ENCODE measurements at regions not wholly inside any gene's neighbourhood (a gene's known extent, or its start where the extent isn't known, plus 50 kb on each side); places are given as distances from the start of the nearest gene placed in this dataset.

DNA sequence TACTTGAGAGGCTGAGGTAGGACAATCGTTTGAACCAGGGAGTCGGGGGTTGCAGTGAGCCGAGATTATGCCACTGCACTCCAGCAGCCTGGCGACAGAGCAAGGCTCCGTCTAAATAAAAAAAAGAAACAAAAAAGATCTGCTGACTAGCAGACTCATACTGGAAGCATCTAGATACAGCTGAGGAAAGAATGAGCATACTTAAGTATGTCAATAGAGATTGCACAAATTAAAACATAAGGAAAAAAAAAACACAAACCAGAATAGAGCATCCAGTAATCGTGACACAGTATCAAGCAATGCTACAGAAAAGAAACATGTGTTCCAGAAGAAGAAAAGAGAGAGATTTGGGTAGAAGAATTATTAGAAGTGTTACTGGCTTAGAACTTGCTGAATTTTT is 105.5 kb upstream of the SPOCK3 start:
- Mint-ChIP-seq H3K9me3 (ENCODE audit: unreplicated experiment) (peaks cover 2% of the 10 kb centered on the region), H3K27ac (ENCODE audit: unreplicated experiment) (no peak overlapping the region), H3K4me1 (ENCODE audit: low read depth, unreplicated experiment) (peaks cover 1% of the 10 kb centered on the region), H3K27me3 (ENCODE audit: low read depth, unreplicated experiment) (no peaks in the 10 kb centered on the region), H3K36me3 (ENCODE audit: low read depth, unreplicated experiment) (no peaks in the 10 kb centered on the region), H3K4me3 (ENCODE audit: unreplicated experiment) (no peak overlapping the region)
- H3K9ac ChIP-seq (ENCODE audit: low read length): no peak overlapping the region
- no peaks in the 10 kb centered on the region for H3K79me2 ChIP-seq (ENCODE audit: insufficient read depth, low read length)
- no peaks in the 10 kb centered on the region for H3K36me3 ChIP-seq (ENCODE audit: insufficient read depth, low read length)
- no peak for DNase-seq (ENCODE audit: low read depth)
- H3K27me3 ChIP-seq (ENCODE audit: insufficient read depth, low read length): no peaks in the 10 kb centered on the region
- no peaks in the 10 kb centered on the region for H3K4me1 ChIP-seq (ENCODE audit: insufficient read depth, low read length)
- no peak overlapping the region for H3K4me2 ChIP-seq (ENCODE audit: low read length)
- TF ChIP-seq EZH2 (IDR thresholded peaks at IDR 0.05; ENCODE audit: insufficient read depth, low read length) (no peak), CTCF (IDR thresholded peaks at IDR 0.05; ENCODE audit: insufficient read depth, low read depth, low read length) (no peak)
- H3K9me3 ChIP-seq (ENCODE audit: insufficient read depth, low read depth, low read length): no peaks in the 10 kb centered on the region
- no peak for FAIRE-seq
- no peak overlapping the region for H2AFZ ChIP-seq (ENCODE audit: low read depth, low read length)
- H3K4me3 ChIP-seq (ENCODE audit: insufficient read depth, low read depth, low read length): no peak overlapping the region
- no peaks in the 10 kb centered on the region for H4K20me1 ChIP-seq (ENCODE audit: insufficient read depth, low read length)
- H3K27ac ChIP-seq (ENCODE audit: low read depth, low read length): no peak overlapping the region

GRCh38 chr4:167359711-167360110 is 125.4 kb upstream of the SPOCK3 start:
- Histone ChIP-seq H3K4me3 (ENCODE audit: insufficient read depth, low read depth, low read length) (no peak overlapping the region), H3K9me3 (ENCODE audit: insufficient read depth, low read depth, low read length) (no peaks in the 10 kb centered on the region), H3K27ac (ENCODE audit: low read depth, low read length) (no peak overlapping the region), H2AFZ (ENCODE audit: low read depth, low read length) (no peak overlapping the region), H3K4me1 (ENCODE audit: insufficient read depth, low read length) (no peaks in the 10 kb centered on the region), H3K9ac (ENCODE audit: low read length) (no peak overlapping the region), H3K36me3 (ENCODE audit: insufficient read depth, low read length) (no peaks in the 10 kb centered on the region), H4K20me1 (ENCODE audit: insufficient read depth, low read length) (no peaks in the 10 kb centered on the region), H3K27me3 (ENCODE audit: insufficient read depth, low read length) (no peaks in the 10 kb centered on the region), H3K4me2 (ENCODE audit: low read length) (no peak overlapping the region), H3K79me2 (ENCODE audit: insufficient read depth, low read length) (no peaks in the 10 kb centered on the region)
- Mint-ChIP-seq H3K9me3 (ENCODE audit: unreplicated experiment) (no peaks in the 10 kb centered on the region), H3K36me3 (ENCODE audit: low read depth, unreplicated experiment) (no peaks in the 10 kb centered on the region), H3K27ac (ENCODE audit: unreplicated experiment) (no peak overlapping the region), H3K27me3 (ENCODE audit: low read depth, unreplicated experiment) (no peaks in the 10 kb centered on the region), H3K4me3 (ENCODE audit: unreplicated experiment) (no peak overlapping the region), H3K4me1 (ENCODE audit: low read depth, unreplicated experiment) (no peaks in the 10 kb centered on the region)
- FAIRE-seq (no peak), DNase-seq (ENCODE audit: low read depth) (no peak)
- TF ChIP-seq CTCF (IDR thresholded peaks at IDR 0.05; ENCODE audit: insufficient read depth, low read depth, low read length): no peak
- no peak for TF ChIP-seq EZH2 (IDR thresholded peaks at IDR 0.05; ENCODE audit: insufficient read depth, low read length)

DNA sequence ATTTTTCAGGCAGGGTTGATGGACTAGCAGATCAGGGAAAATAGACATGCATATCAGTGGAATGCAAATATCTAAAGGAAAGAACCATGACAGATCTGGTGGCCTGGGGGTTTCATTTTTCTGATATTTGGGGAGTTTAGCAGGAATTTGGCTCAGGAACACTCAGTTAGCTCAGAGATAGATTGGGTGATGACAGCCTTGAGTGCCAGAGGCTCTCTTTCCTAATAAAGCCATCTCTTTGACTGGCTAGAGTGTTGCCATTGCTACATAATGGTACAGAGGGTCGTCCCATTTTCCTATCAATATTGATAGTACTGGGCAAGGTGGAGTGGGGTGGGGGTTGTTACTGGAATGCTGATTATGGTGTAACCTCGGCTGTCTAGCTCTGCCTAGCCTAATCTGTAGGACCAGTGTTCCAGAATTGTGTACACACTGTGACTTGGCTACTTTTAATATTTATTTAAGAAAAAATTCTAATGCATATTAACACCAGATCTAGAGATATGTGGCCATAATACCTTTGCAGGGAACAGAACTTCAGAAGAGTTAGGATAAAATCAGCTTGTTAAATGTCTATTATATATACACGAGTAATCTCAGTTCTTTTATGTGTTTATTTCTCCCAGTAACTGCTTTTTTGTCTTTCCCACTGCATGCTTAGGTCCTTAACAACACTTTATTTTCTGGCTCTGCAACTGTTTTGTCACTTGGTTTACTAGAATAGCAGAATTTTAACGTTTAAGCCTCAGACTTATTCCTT is 145.0 kb upstream of the SPOCK3 start:
- Histone ChIP-seq H3K79me2 (ENCODE audit: insufficient read depth, low read length) (no peaks in the 10 kb centered on the region), H4K20me1 (ENCODE audit: insufficient read depth, low read length) (no peaks in the 10 kb centered on the region), H2AFZ (ENCODE audit: low read depth, low read length) (no peak overlapping the region), H3K36me3 (ENCODE audit: insufficient read depth, low read length) (no peaks in the 10 kb centered on the region), H3K27ac (ENCODE audit: low read depth, low read length) (no peak overlapping the region), H3K9me3 (ENCODE audit: insufficient read depth, low read depth, low read length) (no peaks in the 10 kb centered on the region), H3K4me2 (ENCODE audit: low read length) (no peak overlapping the region), H3K27me3 (ENCODE audit: insufficient read depth, low read length) (no peaks in the 10 kb centered on the region), H3K4me3 (ENCODE audit: insufficient read depth, low read depth, low read length) (no peak overlapping the region), H3K4me1 (ENCODE audit: insufficient read depth, low read length) (no peaks in the 10 kb centered on the region), H3K9ac (ENCODE audit: low read length) (no peak overlapping the region)
- Mint-ChIP-seq H3K4me3 (ENCODE audit: unreplicated experiment) (no peak overlapping the region), H3K27ac (ENCODE audit: unreplicated experiment) (no peak overlapping the region), H3K9me3 (ENCODE audit: unreplicated experiment) (peaks cover 3% of the 10 kb centered on the region), H3K27me3 (ENCODE audit: low read depth, unreplicated experiment) (no peaks in the 10 kb centered on the region), H3K36me3 (ENCODE audit: low read depth, unreplicated experiment) (no peaks in the 10 kb centered on the region), H3K4me1 (ENCODE audit: low read depth, unreplicated experiment) (no peaks in the 10 kb centered on the region)
- FAIRE-seq (no peak), DNase-seq (ENCODE audit: low read depth) (no peak)
- TF ChIP-seq EZH2 (IDR thresholded peaks at IDR 0.05; ENCODE audit: insufficient read depth, low read length) (no peak), CTCF (IDR thresholded peaks at IDR 0.05; ENCODE audit: insufficient read depth, low read depth, low read length) (no peak)

Measured in astrocyte (in vitro differentiated cells and primary cell).